ENCODE measurements at regions not wholly inside any gene's neighbourhood (a gene's known extent, or its start where the extent isn't known, plus 50 kb on each side); places are given as distances from the start of the nearest gene placed in this dataset.
"Not testable (repeated sequence)": the region's sequence is repeated elsewhere in the genome, so short reads cannot be mapped to it uniquely, and the experiment has no call there.

GRCh38 chr21:23876925-23877558 is 1730.2 kb downstream of the MRPL39 start:
- H3K27me3 Mint-ChIP-seq, result peaks cover 5% of the 10 kb centered on the region
- H3K4me3 Mint-ChIP-seq, result no peak overlapping the region
- no peaks in the 10 kb centered on the region for H3K4me1 Mint-ChIP-seq
- H3K36me3 Mint-ChIP-seq (ENCODE audit: low read depth), result no peaks in the 10 kb centered on the region
- H3K27ac Mint-ChIP-seq, result no peak overlapping the region
- H3K9me3 Mint-ChIP-seq, result no peaks in the 10 kb centered on the region
- ATAC-seq (replicated peaks), result no peak

- no peaks in the 10 kb centered on the region for H3K36me3 Mint-ChIP-seq (ENCODE audit: low read depth)
- H3K4me3 Mint-ChIP-seq, result no peak overlapping the region
- no peaks in the 10 kb centered on the region for H3K4me1 Mint-ChIP-seq
- ATAC-seq (replicated peaks), result no peak
- H3K27me3 Mint-ChIP-seq, result peaks cover 5% of the 10 kb centered on the region
- H3K27ac Mint-ChIP-seq, result no peak overlapping the region
- no peaks in the 10 kb centered on the region for H3K9me3 Mint-ChIP-seq
These were observed 1733.0 kb downstream of the MRPL39 start for GRCh38 chr21:23874271-23874670.

GRCh38 chr21:23861911-23862504 is 1745.3 kb downstream of the MRPL39 start:
- Mint-ChIP-seq H3K27me3 (no peaks in the 10 kb centered on the region), H3K4me1 (peaks cover 7% of the 10 kb centered on the region), H3K9me3 (no peaks in the 10 kb centered on the region), H3K27ac (no peak overlapping the region), H3K36me3 (ENCODE audit: low read depth) (no peaks in the 10 kb centered on the region), H3K4me3 (no peak overlapping the region)
- ATAC-seq (replicated peaks), result no peak

GRCh38 chr21:23858878-23859277 is 1748.4 kb downstream of the MRPL39 start:
- H3K27me3 Mint-ChIP-seq, result no peaks in the 10 kb centered on the region
- H3K27ac Mint-ChIP-seq, result no peak overlapping the region
- no peaks in the 10 kb centered on the region for H3K9me3 Mint-ChIP-seq
- H3K36me3 Mint-ChIP-seq (ENCODE audit: low read depth), result no peaks in the 10 kb centered on the region
- no peak overlapping the region for H3K4me3 Mint-ChIP-seq
- no peak for ATAC-seq (replicated peaks)
- H3K4me1 Mint-ChIP-seq, result peaks cover 7% of the 10 kb centered on the region

GRCh38 chr21:23853796-23854379 is 1753.4 kb downstream of the MRPL39 start:
- Mint-ChIP-seq H3K4me1 (no peaks in the 10 kb centered on the region), H3K4me3 (no peak overlapping the region), H3K27ac (no peak overlapping the region), H3K9me3 (no peaks in the 10 kb centered on the region), H3K27me3 (no peaks in the 10 kb centered on the region), H3K36me3 (ENCODE audit: low read depth) (no peaks in the 10 kb centered on the region)
- peak; percentile 55 for ATAC-seq (replicated peaks)

- peaks cover 3% of the 10 kb centered on the region for H3K27me3 Mint-ChIP-seq
- H3K27ac Mint-ChIP-seq, result no peak overlapping the region
- no peak overlapping the region for H3K4me3 Mint-ChIP-seq
These were observed 1769.7 kb downstream of the MRPL39 start for GRCh38 chr21:23837564-23837963.

GRCh38 chr21:23822760-23823159 is 1784.5 kb downstream of the MRPL39 start:
- ATAC-seq (replicated peaks), result no peak
- Mint-ChIP-seq H3K27ac (no peak overlapping the region), H3K4me1 (no peaks in the 10 kb centered on the region), H3K36me3 (ENCODE audit: low read depth) (no peaks in the 10 kb centered on the region), H3K4me3 (no peak overlapping the region), H3K9me3 (no peaks in the 10 kb centered on the region), H3K27me3 (peaks cover 3% of the 10 kb centered on the region)

More at GRCh38 chr21:23837564-23837963, 1769.7 kb downstream of the MRPL39 start:
- ATAC-seq (replicated peaks), result no peak
- H3K4me1 Mint-ChIP-seq, result no peaks in the 10 kb centered on the region
- H3K36me3 Mint-ChIP-seq (ENCODE audit: low read depth), result no peaks in the 10 kb centered on the region
- H3K9me3 Mint-ChIP-seq, result peaks cover 6% of the 10 kb centered on the region

- peaks cover 3% of the 10 kb centered on the region for H3K27me3 Mint-ChIP-seq
- no peaks in the 10 kb centered on the region for H3K9me3 Mint-ChIP-seq
- H3K4me1 Mint-ChIP-seq, result no peaks in the 10 kb centered on the region
- no peak overlapping the region for H3K4me3 Mint-ChIP-seq
- H3K27ac Mint-ChIP-seq, result no peak overlapping the region
- no peak for ATAC-seq (replicated peaks)
- H3K36me3 Mint-ChIP-seq (ENCODE audit: low read depth), result no peaks in the 10 kb centered on the region
These were observed 1789.9 kb downstream of the MRPL39 start for GRCh38 chr21:23817337-23817736.

- Mint-ChIP-seq H3K27me3 (no peaks in the 10 kb centered on the region), H3K27ac (no peak overlapping the region)
These were observed 1794.8 kb downstream of the MRPL39 start for GRCh38 chr21:23812485-23812884.

GRCh38 chr21:23811805-23812204 is 1795.5 kb downstream of the MRPL39 start:
- H3K27me3 Mint-ChIP-seq, result no peaks in the 10 kb centered on the region
- ATAC-seq (replicated peaks), result no peak
- H3K9me3 Mint-ChIP-seq, result no peaks in the 10 kb centered on the region
- H3K36me3 Mint-ChIP-seq (ENCODE audit: low read depth), result no peaks in the 10 kb centered on the region
- no peaks in the 10 kb centered on the region for H3K4me1 Mint-ChIP-seq
- H3K27ac Mint-ChIP-seq, result no peak overlapping the region
- no peak overlapping the region for H3K4me3 Mint-ChIP-seq

More at GRCh38 chr21:23812485-23812884, 1794.8 kb downstream of the MRPL39 start:
- H3K4me3 Mint-ChIP-seq, result no peak overlapping the region
- H3K9me3 Mint-ChIP-seq, result no peaks in the 10 kb centered on the region
- H3K4me1 Mint-ChIP-seq, result no peaks in the 10 kb centered on the region
- no peak for ATAC-seq (replicated peaks)
- no peaks in the 10 kb centered on the region for H3K36me3 Mint-ChIP-seq (ENCODE audit: low read depth)

GRCh38 chr21:23809573-23809972 is 1797.7 kb downstream of the MRPL39 start:
- Mint-ChIP-seq H3K27me3 (no peaks in the 10 kb centered on the region), H3K9me3 (no peaks in the 10 kb centered on the region), H3K27ac (no peak overlapping the region), H3K4me1 (no peaks in the 10 kb centered on the region), H3K36me3 (ENCODE audit: low read depth) (no peaks in the 10 kb centered on the region), H3K4me3 (no peak overlapping the region)
- ATAC-seq (replicated peaks), result no peak

GRCh38 chr21:23806966-23807548 is 1800.2 kb downstream of the MRPL39 start:
- H3K9me3 Mint-ChIP-seq; ATAC-seq (replicated peaks): not testable (repeated sequence)

GRCh38 chr21:23804866-23805265 is 1802.4 kb downstream of the MRPL39 start:
- no peaks in the 10 kb centered on the region for H3K4me1 Mint-ChIP-seq
- H3K9me3 Mint-ChIP-seq, result no peaks in the 10 kb centered on the region
- no peak overlapping the region for H3K27ac Mint-ChIP-seq
- ATAC-seq (replicated peaks), result no peak
- no peaks in the 10 kb centered on the region for H3K36me3 Mint-ChIP-seq (ENCODE audit: low read depth)
- H3K4me3 Mint-ChIP-seq, result no peak overlapping the region
- no peaks in the 10 kb centered on the region for H3K27me3 Mint-ChIP-seq

More at GRCh38 chr21:23806966-23807548, 1800.2 kb downstream of the MRPL39 start:
- H3K4me3 Mint-ChIP-seq; H3K4me1 Mint-ChIP-seq; H3K27ac Mint-ChIP-seq; H3K36me3 Mint-ChIP-seq (ENCODE audit: low read depth); H3K27me3 Mint-ChIP-seq: not testable (repeated sequence)

GRCh38 chr21:23801292-23801691 is 1806.0 kb downstream of the MRPL39 start:
- ATAC-seq (replicated peaks), result peak; percentile 45
- no peaks in the 10 kb centered on the region for H3K27me3 Mint-ChIP-seq
- H3K4me3 Mint-ChIP-seq, result no peak overlapping the region
- H3K27ac Mint-ChIP-seq, result no peak overlapping the region
- H3K36me3 Mint-ChIP-seq (ENCODE audit: low read depth), result no peaks in the 10 kb centered on the region
- H3K9me3 Mint-ChIP-seq, result no peaks in the 10 kb centered on the region
- H3K4me1 Mint-ChIP-seq, result no peaks in the 10 kb centered on the region

GRCh38 chr21:23799376-23799775 is 1807.9 kb downstream of the MRPL39 start:
- Mint-ChIP-seq H3K27ac (no peak overlapping the region), H3K4me3 (no peak overlapping the region), H3K9me3 (no peaks in the 10 kb centered on the region), H3K4me1 (no peaks in the 10 kb centered on the region), H3K27me3 (no peaks in the 10 kb centered on the region), H3K36me3 (ENCODE audit: low read depth) (no peaks in the 10 kb centered on the region)
- ATAC-seq (replicated peaks), result no peak
